Astrocyte of the spinal cord (primary cell): ENCODE measurements at regions not wholly inside any gene's neighbourhood (a gene's known extent, or its start where the extent isn't known, plus 50 kb on each side); places are given as distances from the start of the nearest gene placed in this dataset.
"Not testable (repeated sequence)": the region's sequence is repeated elsewhere in the genome, so short reads cannot be mapped to it uniquely, and the experiment has no call there.

Experiments used
- DNase-seq: peaks from one replicate; pipeline ENCODE4 v3.0.0; 2011; ENCODE audit warnings: low read depth, low spot score
- H3K4me3 ChIP-seq: 2 replicates; pipeline ENCODE4 v1.5.1; 2011; ENCODE audit warnings: low read depth, mild to moderate bottlenecking, low read length, moderate library complexity
- in situ Hi-C: cut with HindIII; loops from 2 replicates; pipeline ENCODE4 v1.10.0; 2017; ENCODE audit warnings: low sequenced_read_pairs
- TF ChIP-seq, protein P1 (sequence below): IDR thresholded peaks from 2 replicates; pipeline ENCODE4 v1.5.1; 2012; ENCODE audit warnings: low read depth, mild to moderate bottlenecking, low read length, inconsistent platforms

DNA sequence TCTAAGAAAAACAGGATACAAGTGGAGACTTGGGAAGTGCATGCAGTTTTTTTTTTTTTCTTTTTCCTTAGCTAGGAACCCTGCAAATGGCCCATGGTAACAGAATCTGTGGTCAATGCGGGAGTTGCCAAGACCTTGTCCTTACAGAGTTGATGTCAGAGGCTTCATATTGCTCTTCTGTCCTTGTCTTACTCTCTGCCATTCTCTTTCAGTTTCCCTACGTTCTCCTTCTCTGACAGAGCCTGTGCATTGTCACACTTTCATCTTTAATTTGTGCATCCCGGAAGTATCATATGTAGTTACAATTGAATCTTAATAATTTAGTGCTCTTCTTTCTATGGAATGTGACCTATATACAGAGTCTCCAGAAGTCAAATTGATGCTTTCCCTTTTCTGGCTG lies 986.9 kb downstream of the TMEM121 start:
- no peak for DNase-seq
- TF ChIP-seq, protein P1, sequence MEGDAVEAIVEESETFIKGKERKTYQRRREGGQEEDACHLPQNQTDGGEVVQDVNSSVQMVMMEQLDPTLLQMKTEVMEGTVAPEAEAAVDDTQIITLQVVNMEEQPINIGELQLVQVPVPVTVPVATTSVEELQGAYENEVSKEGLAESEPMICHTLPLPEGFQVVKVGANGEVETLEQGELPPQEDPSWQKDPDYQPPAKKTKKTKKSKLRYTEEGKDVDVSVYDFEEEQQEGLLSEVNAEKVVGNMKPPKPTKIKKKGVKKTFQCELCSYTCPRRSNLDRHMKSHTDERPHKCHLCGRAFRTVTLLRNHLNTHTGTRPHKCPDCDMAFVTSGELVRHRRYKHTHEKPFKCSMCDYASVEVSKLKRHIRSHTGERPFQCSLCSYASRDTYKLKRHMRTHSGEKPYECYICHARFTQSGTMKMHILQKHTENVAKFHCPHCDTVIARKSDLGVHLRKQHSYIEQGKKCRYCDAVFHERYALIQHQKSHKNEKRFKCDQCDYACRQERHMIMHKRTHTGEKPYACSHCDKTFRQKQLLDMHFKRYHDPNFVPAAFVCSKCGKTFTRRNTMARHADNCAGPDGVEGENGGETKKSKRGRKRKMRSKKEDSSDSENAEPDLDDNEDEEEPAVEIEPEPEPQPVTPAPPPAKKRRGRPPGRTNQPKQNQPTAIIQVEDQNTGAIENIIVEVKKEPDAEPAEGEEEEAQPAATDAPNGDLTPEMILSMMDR: no peak
- in situ Hi-C loops: no loop called here
- no peak overlapping the region for H3K4me3 ChIP-seq

DNA sequence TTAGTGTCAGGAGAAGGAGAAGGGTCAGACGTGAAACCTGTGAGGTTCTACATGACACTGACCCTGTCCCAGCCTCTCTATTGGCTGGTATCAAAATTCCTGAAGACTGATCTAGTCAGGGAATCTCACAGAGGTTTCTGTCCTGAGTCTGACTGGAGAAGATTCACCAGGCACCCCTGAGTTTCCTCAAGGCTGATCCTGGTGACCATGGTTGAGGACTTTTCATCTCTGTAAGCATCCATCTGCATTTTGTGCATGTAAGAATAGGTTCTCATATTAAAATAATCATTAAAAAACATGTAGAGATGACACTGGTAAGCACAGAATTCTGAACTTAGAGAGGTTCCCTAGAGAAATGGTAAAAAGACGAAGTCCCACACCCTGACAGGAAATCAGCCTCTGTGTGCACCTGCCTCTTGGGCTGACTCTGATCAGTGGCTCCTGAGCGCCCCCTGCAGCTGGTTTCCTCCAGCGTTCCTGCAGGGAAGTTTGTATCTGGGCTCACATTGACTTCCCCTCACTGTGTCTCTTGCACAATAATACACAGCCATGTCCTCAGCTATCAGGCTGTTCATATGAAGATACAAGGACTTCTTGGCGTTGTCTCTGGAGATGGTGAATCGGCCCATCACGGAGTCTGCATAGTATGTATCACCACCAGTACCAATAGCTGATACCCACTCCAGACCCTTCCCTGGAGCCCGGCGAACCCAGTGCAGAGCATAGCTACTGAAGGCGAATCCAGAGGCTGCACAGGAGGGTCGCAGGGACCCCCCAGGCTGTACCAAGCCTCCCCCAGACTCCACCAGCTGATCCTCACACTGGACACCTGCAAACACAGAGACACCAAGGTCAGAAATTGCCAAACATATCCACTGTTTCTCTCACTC lies 991.9 kb downstream of the TMEM121 start:
- H3K4me3 ChIP-seq: no peak overlapping the region
- TF ChIP-seq, protein P1: no peak
- DNase-seq: no peak
- in situ Hi-C loops: no loop called here

DNA sequence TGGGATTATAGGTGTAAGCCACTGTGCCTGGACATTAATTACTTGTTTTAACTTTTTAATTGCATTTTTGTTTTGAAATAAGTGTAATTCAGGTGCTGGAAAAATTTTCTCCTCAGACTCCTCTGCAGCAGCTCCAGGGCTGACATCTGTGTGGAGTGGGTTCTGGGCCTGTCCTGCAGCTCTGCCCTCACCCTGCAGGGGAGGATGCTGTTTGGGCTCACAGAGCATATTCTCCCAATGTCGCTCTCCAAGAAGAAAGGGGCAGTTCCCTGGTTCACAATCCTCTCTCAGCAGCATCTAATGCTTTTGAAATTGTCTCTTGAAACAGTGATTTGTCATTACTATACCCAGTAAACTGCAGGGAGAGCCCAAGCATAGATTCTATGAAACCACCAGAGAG lies 995.7 kb downstream of the TMEM121 start:
- DNase-seq, H3K4me3 ChIP-seq, in situ Hi-C loops: not testable (repeated sequence)

DNA sequence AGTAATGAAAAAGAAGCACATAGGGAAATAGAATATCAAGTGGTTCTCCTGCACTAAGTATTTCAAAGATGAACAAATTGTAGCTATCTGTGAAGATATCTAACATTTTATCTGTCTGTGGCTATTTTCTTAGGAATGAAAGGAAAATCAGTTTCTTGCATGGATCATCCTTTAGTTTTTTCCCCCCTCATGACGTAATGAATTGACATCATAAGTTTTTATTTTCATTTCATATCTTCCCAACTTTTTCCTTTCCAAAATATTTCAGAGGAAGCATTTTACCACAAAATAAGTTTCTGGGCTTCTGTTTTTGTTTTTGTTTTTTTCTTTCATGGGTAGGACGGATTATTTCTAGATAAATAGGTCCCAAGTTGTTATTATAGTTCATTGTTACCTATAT lies 996.6 kb downstream of the TMEM121 start:
- no peak for DNase-seq
- in situ Hi-C loops: no loop called here
- TF ChIP-seq, protein P1: no peak
- no peak overlapping the region for H3K4me3 ChIP-seq

DNA sequence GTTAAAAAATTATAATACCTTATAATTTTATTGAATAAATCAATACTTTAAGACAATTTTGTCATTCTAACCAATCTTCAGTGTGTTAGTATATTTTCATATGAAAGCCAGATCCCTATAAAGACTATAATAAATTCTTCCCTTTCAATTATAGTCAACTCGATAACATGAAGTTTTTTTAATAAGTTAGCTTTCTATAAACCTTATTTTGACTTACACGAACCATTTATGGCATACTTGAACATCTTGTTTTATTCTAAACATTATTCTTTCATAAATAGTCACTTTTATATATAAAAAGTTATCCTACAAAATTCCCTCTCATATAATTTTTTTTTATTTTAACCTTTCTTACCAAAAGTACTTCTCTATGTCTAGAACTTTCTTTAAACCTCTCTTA lies 1002.3 kb downstream of the TMEM121 start:
- no peak overlapping the region for H3K4me3 ChIP-seq
- TF ChIP-seq, protein P1: no peak
- in situ Hi-C loops: no loop called here
- DNase-seq: peak; percentile 10

DNA sequence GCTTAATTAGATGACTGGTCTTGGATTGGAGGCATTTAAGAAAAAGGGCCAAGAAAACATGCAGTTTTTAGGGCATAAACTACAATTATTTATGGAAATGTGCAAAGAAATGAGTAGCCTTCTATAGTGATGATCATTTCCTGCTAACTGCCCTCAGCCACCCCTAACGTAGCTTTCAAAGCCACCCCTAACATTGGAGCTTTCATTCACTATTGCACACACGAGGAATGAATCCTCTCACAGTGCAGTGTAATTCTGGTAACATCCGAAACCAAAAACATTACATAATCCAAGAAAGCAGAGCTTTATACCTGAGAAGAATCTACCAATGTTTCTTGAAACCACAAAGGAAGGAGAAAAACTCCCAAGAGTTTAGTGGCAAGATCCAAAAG lies 1003.6 kb downstream of the TMEM121 start:
- TF ChIP-seq, protein P1: no peak
- in situ Hi-C loops: no loop called here
- no peak for DNase-seq
- H3K4me3 ChIP-seq: no peak overlapping the region

DNA sequence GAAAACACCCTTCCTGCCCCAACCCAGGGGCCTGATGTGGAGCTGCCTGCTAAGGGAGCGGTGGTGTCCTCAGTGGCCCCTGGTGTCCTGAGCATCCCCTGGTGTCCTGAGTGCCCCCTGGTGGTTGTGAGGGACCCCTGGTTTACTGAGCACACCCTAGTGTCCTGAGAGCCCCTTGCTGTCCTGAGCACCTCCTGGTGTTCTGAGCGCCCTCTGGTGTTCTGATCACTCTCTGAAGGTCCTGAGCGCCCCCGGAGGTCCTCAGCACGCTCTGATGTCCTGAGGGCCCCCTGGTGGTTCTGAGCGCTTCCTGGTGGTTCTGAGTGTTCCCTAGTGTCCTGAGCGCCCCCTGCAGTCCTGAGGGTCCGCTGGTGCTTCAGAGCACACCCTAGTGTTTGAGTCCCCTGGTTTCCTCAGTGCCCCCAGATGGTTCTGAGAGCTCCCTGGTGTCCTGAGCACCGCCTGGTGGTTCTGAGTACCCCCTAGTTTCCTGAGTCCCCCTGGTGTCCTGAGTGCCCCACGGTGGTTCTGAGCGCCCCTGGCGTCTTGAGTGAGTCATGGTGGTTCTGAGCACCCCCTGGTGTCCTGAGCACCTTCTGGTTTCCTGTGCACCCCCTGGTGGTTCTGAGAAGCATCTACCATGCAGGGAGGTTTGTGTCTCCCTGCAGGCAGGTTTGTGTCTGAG lies 1004.2 kb downstream of the TMEM121 start:
- in situ Hi-C loops: no loop called here
- TF ChIP-seq, protein P1: no peak
- no peak for DNase-seq
- H3K4me3 ChIP-seq: no peak overlapping the region

DNA sequence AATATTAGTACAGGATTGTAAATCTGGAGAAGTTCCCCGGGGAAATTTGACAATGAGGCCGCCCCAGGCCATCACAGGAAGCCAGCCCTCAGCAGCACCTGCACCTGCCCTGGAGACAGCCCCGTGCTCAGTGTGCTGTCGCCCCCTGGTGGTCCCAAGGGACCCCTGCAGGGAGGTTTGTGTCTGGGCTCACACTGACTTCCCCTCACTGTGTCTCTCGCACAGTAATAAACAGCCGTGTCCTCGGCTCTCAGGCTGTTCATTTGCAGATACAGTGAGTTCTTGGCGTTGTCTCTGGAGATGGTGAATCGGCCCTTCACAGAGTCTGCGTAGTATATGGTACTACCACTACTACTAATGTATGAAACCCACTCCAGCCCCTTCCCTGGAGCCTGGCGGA lies 1011.2 kb downstream of the TMEM121 start:
- DNase-seq, in situ Hi-C loops, H3K4me3 ChIP-seq: not testable (repeated sequence)
